Body of pancreas (tissue), 4 donors: ENCODE measurements at regions not wholly inside any gene's neighbourhood (a gene's known extent, or its start where the extent isn't known, plus 50 kb on each side); places are given as distances from the start of the nearest gene placed in this dataset.

Experiments
- ATAC-seq: fragments of 150-250 bp; one replicate; pipeline ENCODE4 v1.9.1; 2016
- DNase-seq, 4 donors: peaks; one replicate each; pipeline ENCODE4 v3.0.0-alpha.2; 2019
- H3K27ac ChIP-seq, 4 donors: fragments of 200-600 bp; sonication (generic); 1 replicate in 3 of 4; 2 replicates in 1 of 4; pipeline versions ENCODE4 v1.5.1 to v1.6.1; 2016 to 2019; ENCODE audit warnings: mild to moderate bottlenecking in 1 of 4, mixed read lengths in 1 of 4, moderate library complexity in 1 of 4
- H3K27me3 ChIP-seq, 2 donors: fragments of 200-600 bp; sonication (generic); one replicate each; pipeline ENCODE4 v1.6.0; 2016; ENCODE audit warnings: mild to moderate bottlenecking in 1 of 2
- H3K36me3 ChIP-seq, 2 donors: fragments of 200-600 bp; sonication (generic); replicated peaks in 1 of 2; 2 replicates each; pipeline ENCODE4 v1.5.1; 2016; ENCODE audit warnings: low read depth in 2 of 2; ENCODE audit not compliant: insufficient read depth in 1 of 2
- H3K4me1 ChIP-seq: fragments of 200-600 bp; sonication (generic); one replicate; pipeline ENCODE4 v1.6.0; 2016
- H3K4me3 ChIP-seq, 2 donors: fragments of 200-600 bp; sonication (generic); 1 replicate in 1 of 2; 2 replicates in 1 of 2; pipeline ENCODE4 v1.5.1; 2016 to 2019
- H3K9me3 ChIP-seq, 3 donors: fragments of 200-600 bp; sonication (generic); 1 replicate in 2 of 3; 2 replicates in 1 of 3; pipeline ENCODE4 v1.5.1; 2016
- CTCF ChIP-seq, 7 experiments: fragments of 450-650 bp in 4 of 7; fragments of 200-600 bp in 3 of 7; sonication (generic) in 3 of 7; IDR thresholded peaks; one replicate each; pipeline ENCODE4 v1.5.1; 2016 to 2019; ENCODE audit warnings: antibody characterized with exemption in 7 of 7
- POLR2A ChIP-seq, 3 donors: fragments of 450-650 bp; IDR thresholded peaks; one replicate each; pipeline ENCODE4 v1.6.1; 2016; ENCODE audit warnings: antibody characterized with exemption in 3 of 3, mild to moderate bottlenecking in 2 of 3
- WGBS, 2 donors: methylation state at CpG; one replicate each; pipeline ENCODE4 v1.1.5; 2017; 5-methylcytosine and 5-hydroxymethylcytosine counted together
- intact Hi-C: fragments of 100-400 bp; cut with DNase I; formaldehyde crosslinking; loops from one replicate; pipeline ENCODE4 v1.15.1; 2023

DNA sequence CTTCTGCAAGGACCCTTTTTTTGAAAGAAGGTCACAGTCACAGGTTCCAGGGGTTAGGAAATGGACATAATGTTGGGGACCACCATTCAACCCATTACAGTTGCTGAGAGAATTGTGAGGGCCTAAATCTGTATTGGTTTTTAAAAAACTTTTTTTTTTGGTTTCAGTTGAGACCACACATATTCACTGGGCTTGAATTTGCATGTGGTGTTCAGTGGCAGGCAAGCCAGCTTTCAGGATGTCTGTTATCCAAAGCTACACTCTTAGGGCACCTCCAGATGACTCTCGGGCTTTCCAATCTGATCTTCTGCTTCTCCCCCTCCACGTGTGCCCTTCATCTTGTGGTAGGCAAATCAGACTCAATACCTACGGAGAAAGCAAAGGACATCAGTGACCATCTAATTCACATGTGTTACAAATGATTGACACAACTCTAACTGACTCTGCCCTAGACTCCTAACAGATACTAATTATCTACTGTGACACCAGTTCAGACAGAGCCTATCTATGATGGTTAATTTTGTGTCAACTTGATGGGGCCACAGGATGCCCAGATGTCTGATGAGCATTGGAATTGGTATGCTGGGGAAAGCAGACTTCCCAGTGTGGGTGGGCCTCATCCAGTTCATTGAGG, 93.3 kb upstream of the ELMO1 start:
- H3K27ac ChIP-seq = no peak overlapping the region
- no peak for ATAC-seq
- H3K4me1 ChIP-seq = no peaks in the 10 kb centered on the region
- H3K4me3 ChIP-seq = no peak overlapping the region
- no peaks in the 10 kb centered on the region for H3K36me3 ChIP-seq
- H3K9me3 ChIP-seq = no peaks in the 10 kb centered on the region
- 75 to 79% methylated on average over 3 of the region's 3 CpGs for whole genome bisulfite sequencing, 2 donors
- no peak for DNase-seq
- no peak for TF ChIP-seq CTCF (IDR thresholded peaks at IDR 0.05)
- intact Hi-C loops = no loop called here
- no peaks in the 10 kb centered on the region for H3K27me3 ChIP-seq

DNA sequence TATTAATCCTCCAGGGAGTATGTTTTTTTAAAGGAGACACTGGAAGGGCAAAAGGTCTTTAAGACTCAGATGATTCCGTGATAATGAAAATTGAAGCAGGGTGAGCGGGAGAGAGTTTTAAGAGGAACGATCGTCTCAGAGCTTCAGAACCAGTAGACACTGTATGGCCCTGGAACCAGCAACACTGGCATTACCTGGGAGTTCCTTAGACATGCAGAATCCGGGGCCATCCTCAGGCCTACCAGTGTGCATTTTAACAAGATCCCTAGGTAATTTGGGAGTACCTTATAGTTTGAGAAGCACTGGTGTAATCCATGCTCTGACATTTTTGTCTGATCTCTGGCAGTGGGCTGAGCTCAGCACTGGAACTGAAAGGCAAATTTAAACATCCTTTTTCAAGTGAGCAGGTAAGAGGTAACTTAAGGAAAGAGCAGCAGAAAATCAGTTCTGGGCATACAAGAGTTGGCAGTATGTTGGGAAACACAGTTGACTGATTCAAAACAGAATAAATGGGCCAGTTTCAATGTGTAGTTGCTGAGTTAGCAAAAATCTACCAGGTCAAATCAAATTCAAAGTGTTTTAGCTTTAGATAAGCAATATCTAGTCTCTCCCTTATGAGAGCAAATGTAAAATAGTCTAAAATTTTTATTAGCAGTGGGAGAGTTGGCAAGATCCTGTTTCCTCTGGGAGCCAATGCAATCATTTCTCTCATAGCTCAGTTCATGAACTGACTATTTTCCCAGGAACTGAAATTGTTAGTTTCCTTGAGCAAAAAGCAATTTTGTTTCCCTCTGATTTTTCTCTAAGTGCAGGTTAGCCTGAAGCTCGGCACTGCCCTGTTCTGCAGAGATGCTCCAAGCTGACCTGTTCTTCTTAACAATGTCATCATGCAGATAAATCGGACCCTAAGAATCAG, 97.2 kb upstream of the ELMO1 start:
- H3K27ac ChIP-seq = no peak overlapping the region
- H3K27me3 ChIP-seq = no peaks in the 10 kb centered on the region
- 73 to 75% methylated on average over 7 of the region's 7 CpGs for WGBS, 2 donors
- ATAC-seq (no peak), DNase-seq (no peak)
- no peaks in the 10 kb centered on the region for H3K9me3 ChIP-seq
- intact Hi-C loops = no loop called here
- H3K4me1 ChIP-seq = peaks cover 21% of the 10 kb centered on the region
- TF ChIP-seq POLR2A (IDR thresholded peaks at IDR 0.05) = no peak
- no peak for TF ChIP-seq CTCF (IDR thresholded peaks at IDR 0.05)
- H3K36me3 ChIP-seq = no peaks in the 10 kb centered on the region
- H3K4me3 ChIP-seq = no peak overlapping the region

DNA sequence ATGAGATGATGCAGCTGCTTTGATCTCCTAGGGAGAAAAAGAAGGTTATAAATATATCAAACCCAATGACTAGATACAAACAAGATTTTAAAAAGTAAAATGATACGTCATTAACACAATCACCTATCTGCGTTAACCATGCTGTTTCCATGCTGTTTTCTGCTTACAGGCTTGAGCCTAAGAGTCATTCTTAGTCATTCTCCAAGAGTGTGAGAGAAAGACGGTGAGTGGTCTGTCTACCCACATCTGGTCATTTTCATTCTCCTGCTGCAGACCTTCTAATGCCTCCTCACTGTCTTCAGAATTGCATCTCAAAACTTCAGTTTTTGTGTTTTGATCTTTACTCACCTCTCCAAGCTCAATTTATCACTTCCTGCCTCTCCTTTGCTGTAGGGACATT, 98.0 kb upstream of the ELMO1 start:
- Histone ChIP-seq H3K27ac (no peak overlapping the region), H3K4me1 (peaks cover 21% of the 10 kb centered on the region), H3K27me3 (no peaks in the 10 kb centered on the region), H3K36me3 (no peaks in the 10 kb centered on the region), H3K9me3 (no peaks in the 10 kb centered on the region), H3K4me3 (no peak overlapping the region)
- WGBS, 2 donors = 56 to 63% methylated on average over 3 of the region's 3 CpGs
- intact Hi-C loops = no loop called here
- ATAC-seq = no peak
- no peak for TF ChIP-seq POLR2A (IDR thresholded peaks at IDR 0.05)
- no peak for TF ChIP-seq CTCF (IDR thresholded peaks at IDR 0.05)
- DNase-seq = no peak

DNA sequence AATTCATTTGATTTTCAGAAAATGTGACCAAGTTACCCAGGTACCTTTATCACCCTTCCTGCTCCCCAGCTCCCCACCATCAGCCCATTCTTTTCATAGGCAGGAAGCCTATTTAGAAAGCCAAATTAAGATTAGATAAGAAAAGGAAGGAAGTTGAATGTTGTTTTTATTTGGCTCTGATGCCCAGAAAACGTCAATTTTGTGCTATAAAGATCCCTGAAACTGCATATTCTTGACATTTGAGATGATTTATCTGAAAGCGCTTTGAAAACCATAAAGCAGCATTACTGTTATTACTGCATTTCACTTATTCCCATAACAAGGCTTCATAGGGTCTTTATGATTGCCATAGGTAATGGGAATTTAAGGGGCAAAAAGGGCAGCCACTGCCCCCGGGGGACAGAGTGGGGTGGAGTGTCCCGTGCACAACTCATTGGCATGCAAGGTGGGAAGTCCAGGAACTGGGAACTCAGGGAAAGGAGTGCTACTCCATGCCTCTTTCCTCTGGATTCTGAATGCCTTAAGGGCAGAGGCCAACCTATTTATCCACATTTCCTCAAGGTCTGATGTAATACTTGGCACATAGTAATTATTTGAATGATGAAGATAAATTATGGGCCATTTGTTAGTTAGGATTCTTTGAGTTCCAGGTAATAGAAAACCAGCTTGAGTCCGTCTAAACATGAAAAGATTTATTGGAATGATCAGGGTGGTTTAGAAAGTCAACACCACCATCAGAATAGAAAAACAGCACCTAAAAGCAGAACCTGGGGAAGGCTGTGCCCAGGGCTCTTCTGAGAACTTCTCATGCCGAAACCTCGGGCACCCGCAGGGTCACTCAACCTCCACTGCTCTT, 100.6 kb upstream of the ELMO1 start:
- TF ChIP-seq CTCF (IDR thresholded peaks at IDR 0.05) (no peak), POLR2A (IDR thresholded peaks at IDR 0.05) (no peak)
- no peaks in the 10 kb centered on the region for H3K27me3 ChIP-seq
- H3K9me3 ChIP-seq = no peaks in the 10 kb centered on the region
- no peaks in the 10 kb centered on the region for H3K36me3 ChIP-seq
- intact Hi-C loops = no loop called here
- WGBS, 2 donors = 46 to 47% methylated on average over 8 of the region's 8 CpGs
- ATAC-seq (peak; percentile 64), DNase-seq (no peak)
- peaks cover 21% of the 10 kb centered on the region for H3K4me1 ChIP-seq
- H3K27ac ChIP-seq = no peak overlapping the region
- H3K4me3 ChIP-seq = no peak overlapping the region
